HG03432 (cell line): ENCODE measurements at regions not wholly inside any gene's neighbourhood (a gene's known extent, or its start where the extent isn't known, plus 50 kb on each side); places are given as distances from the start of the nearest gene placed in this dataset.

ENCODE experiments used
- ATAC-seq: cut with Tn5 transposase; IDR thresholded peaks from one replicate; pipeline ENCODE4 v1.9.1; 2021; ENCODE audit warnings: mild to moderate bottlenecking, moderate library complexity; ENCODE audit not compliant: unreplicated experiment

- ATAC-seq, result no peak
Measured at GRCh38 chr3:1540686-1541085, 447.9 kb downstream of the CNTN6 start.

GRCh38 chr3:1551741-1552140, 458.9 kb downstream of the CNTN6 start:
- ATAC-seq, result no peak

GRCh38 chr3:1552831-1553230, 460.0 kb downstream of the CNTN6 start:
- no peak for ATAC-seq

- no peak for ATAC-seq
Measured at GRCh38 chr3:1561427-1561826, 468.6 kb downstream of the CNTN6 start.

- no peak for ATAC-seq
Measured at GRCh38 chr3:1571736-1572135, 478.9 kb downstream of the CNTN6 start.

- ATAC-seq, result no peak
Measured at GRCh38 chr3:1576047-1576446, 483.2 kb downstream of the CNTN6 start.

DNA sequence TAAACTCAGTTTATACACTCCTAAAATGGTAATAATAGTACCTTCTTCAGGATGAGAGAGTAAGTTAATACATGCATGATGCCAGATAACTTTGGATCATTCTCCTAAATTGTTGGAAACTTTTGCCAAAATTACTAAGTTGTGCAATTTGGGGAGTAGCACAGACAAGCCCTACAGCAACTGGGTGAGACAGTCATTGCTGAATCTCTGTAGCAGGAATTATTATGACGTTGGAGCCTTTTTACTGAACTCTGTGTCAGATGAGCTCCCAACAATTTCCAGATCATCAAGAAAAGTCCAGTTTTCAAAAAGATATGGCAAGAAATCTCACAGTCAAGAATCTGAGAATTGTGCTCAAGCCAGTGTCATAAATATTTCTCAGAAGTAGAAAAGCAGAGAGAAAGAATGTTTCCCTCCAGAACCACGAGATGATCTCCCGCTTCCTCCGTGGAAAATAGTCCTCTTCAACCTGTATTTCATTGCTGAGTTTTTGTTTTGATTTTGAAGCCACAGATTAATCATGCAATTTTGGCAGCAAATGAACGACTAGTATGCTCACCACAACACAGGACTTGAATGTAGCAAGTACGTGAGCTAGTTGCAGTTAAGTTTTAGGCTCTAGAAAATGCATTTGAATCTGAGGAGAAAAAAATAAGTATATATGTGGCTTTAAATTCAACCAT, 485.4 kb downstream of the CNTN6 start:
- ATAC-seq, result no peak

GRCh38 chr3:1583044-1583443, 490.2 kb downstream of the CNTN6 start:
- no peak for ATAC-seq

GRCh38 chr3:1587426-1587825, 494.6 kb downstream of the CNTN6 start:
- ATAC-seq, result no peak

- ATAC-seq, result no peak
Measured at GRCh38 chr3:1591327-1592028, 498.7 kb downstream of the CNTN6 start.

DNA sequence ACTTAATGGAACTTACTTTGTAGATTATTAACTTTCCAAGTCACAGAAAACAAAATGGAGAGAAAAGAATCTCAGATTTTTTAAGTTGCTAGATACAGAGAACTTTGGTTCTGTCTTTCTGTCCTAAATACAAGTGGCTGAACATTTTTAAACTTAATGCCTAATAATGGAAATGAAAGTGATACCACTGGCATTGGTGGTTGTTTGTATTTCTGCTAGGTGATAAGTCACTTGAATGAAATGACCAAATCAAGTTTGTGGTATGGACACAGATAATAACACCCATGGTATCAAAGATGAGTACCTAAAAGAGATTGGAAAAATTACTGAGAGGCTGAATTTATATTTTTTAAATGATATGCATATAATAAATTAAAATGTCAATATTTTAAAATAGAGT, 502.1 kb downstream of the CNTN6 start:
- no peak for ATAC-seq

- no peak for ATAC-seq
Measured at GRCh38 chr3:1600206-1600605, 498.5 kb upstream of the CNTN4 start.

- no peak for ATAC-seq
Measured at GRCh38 chr3:1600700-1601418, 497.8 kb upstream of the CNTN4 start.

GRCh38 chr3:1609416-1609815, 489.2 kb upstream of the CNTN4 start:
- no peak for ATAC-seq

GRCh38 chr3:1611824-1612223, 486.8 kb upstream of the CNTN4 start:
- no peak for ATAC-seq

- no peak for ATAC-seq
Measured at GRCh38 chr3:1613962-1614361, 484.7 kb upstream of the CNTN4 start.

GRCh38 chr3:1616744-1617143, 481.9 kb upstream of the CNTN4 start:
- no peak for ATAC-seq

DNA sequence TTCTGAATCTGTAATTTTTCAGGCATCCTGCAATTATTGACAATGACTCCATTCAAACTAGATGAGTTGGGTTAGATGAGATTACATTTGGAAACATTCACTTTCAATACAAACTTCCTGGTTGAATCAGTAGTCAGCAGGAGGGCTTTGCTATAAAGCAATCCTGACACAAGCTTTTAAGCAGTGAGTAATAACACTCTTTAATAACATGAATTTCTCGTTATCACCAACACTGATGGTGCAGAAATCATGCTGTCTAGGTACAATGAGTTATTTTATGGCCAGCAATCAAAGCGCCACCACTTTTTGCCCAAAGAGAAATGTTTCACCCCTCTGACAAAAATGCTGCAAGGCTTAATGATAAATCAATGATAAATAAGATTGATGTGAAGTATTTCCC, 474.8 kb upstream of the CNTN4 start:
- ATAC-seq, result no peak

DNA sequence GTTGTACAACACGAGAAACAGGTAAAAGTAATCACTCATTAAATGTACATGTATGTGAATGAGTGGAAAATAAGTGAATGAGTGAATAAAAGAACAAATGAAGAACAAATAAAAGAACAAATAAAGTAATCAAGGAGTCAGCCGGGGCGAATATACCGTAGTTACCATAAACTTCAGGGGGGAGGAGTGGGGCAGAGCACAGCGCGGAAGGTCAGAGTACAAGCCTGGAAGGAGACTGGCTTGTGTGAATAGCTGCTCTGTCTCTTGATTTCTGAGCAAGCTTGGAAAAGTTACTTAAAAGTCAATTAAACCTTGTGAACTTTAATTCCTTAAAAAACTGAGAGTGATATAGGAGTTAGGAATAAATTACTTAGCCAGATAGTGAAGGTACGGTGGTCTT, 466.5 kb upstream of the CNTN4 start:
- ATAC-seq, result no peak

DNA sequence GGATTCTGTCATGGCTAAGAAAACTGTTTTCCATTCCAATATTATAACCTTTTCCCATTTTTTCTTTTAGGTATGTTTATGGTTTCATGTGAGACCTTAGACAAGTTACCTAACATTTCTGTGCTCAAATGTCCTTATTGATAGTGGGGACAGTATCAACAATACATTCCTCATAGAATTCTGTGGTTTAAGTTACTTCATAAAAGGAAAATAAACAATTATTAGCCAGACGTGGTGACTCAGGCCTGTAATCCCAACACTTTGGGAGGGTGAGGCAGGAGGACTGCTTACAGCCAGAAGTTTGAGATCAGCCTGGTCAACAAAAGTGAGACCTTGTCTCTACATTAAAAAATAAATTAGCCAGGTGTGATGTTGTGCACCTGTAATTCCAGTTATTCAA, 436.8 kb upstream of the CNTN4 start:
- no peak for ATAC-seq

- ATAC-seq, result no peak
Measured at GRCh38 chr3:1664266-1664665, 434.4 kb upstream of the CNTN4 start.

DNA sequence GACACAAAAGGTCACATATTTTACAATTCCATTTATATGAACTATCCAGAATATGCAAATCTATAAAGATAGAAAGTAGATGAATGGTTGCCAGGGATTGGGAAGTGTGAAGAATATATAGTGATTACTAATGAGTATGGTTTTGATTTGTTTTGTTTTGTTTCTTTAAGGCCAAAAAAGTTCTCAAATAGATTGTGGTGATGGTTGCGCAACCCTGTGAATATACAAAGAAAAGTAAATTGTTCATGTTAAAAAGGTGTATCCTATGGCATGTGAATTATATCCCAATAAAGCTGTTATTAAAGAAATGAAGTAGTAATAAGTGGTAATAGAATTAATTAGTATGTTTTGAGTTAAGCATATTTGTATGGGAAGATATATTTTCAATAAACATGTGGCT, 431.8 kb upstream of the CNTN4 start:
- ATAC-seq, result no peak
